ENCODE measurements at regions not wholly inside any gene's neighbourhood (a gene's known extent, or its start where the extent isn't known, plus 50 kb on each side); places are given as distances from the start of the nearest gene placed in this dataset.

DNA sequence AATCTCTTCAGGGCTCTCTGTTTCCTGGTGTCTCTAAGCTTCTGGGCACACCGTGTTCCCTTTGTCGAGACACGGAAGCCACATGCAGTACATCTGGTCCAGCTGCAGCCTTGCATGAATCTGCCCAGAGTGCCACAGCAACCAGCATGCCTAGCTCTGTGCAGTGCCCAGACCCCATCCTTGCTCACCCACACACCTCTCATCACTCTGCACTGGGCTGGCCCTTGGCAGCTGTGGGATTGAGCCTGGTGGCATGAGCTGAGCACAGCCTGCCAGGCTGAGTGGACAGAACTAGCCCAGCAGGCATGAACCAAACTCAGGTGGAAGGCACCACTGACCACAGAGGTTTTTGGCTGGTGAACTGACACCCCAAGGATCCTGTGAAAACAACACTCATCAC is 279.9 kb downstream of the ATXN7L3B start:
- no peak for TF ChIP-seq CTCF (IDR thresholded peaks at IDR 0.05; ENCODE audit: low read depth, low read length)
- TF ChIP-seq POLR2A (IDR thresholded peaks at IDR 0.05; ENCODE audit: extremely low read depth, insufficient read length), result no peak
- no peak for TF ChIP-seq MYC (IDR thresholded peaks at IDR 0.05; ENCODE audit: low read depth, low read length)
- TF ChIP-seq MAX (IDR thresholded peaks at IDR 0.05; ENCODE audit: low read depth, low read length), result no peak
- H3K4me3 ChIP-seq (ENCODE audit: low read depth, low read length), result no peak overlapping the region
- no peak for DNase-seq (ENCODE audit: low read depth)

GRCh38 chr12:74818412-74818811 is 280.8 kb downstream of the ATXN7L3B start:
- no peak for TF ChIP-seq POLR2A (IDR thresholded peaks at IDR 0.05; ENCODE audit: extremely low read depth, insufficient read length)
- TF ChIP-seq MAX (IDR thresholded peaks at IDR 0.05; ENCODE audit: low read depth, low read length), result no peak
- no peak for TF ChIP-seq MYC (IDR thresholded peaks at IDR 0.05; ENCODE audit: low read depth, low read length)
- no peak for TF ChIP-seq CTCF (IDR thresholded peaks at IDR 0.05; ENCODE audit: low read depth, low read length)

DNA sequence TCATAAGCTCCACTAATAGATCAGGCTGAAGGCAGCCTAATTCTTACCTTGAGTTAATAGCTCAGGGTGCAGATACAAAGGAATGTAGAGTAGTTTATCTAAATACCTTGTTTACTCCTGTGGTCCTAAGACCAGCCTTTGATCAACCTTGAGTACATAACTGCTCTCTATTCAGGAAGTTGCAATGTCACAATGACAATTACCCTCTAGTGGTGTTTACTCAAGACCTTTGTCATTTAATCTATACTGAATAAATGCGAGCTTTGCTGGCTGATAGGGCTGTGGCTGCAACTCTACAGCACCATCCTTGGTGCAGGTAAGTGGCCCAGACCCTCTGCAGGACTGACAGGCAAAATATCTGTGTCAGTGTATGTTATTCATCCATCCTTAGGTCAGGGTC is 282.7 kb downstream of the ATXN7L3B start:
- no peak overlapping the region for H3K4me3 ChIP-seq (ENCODE audit: low read depth, low read length)
- no peak for DNase-seq (ENCODE audit: low read depth)
- TF ChIP-seq MYC (IDR thresholded peaks at IDR 0.05; ENCODE audit: low read depth, low read length) (no peak), MAX (IDR thresholded peaks at IDR 0.05; ENCODE audit: low read depth, low read length) (no peak), CTCF (IDR thresholded peaks at IDR 0.05; ENCODE audit: low read depth, low read length) (no peak), POLR2A (IDR thresholded peaks at IDR 0.05; ENCODE audit: extremely low read depth, insufficient read length) (no peak)

More at GRCh38 chr12:74818412-74818811, 280.8 kb downstream of the ATXN7L3B start:
- no peak overlapping the region for H3K4me3 ChIP-seq (ENCODE audit: low read depth, low read length)
- no peak for DNase-seq (ENCODE audit: low read depth)

DNA sequence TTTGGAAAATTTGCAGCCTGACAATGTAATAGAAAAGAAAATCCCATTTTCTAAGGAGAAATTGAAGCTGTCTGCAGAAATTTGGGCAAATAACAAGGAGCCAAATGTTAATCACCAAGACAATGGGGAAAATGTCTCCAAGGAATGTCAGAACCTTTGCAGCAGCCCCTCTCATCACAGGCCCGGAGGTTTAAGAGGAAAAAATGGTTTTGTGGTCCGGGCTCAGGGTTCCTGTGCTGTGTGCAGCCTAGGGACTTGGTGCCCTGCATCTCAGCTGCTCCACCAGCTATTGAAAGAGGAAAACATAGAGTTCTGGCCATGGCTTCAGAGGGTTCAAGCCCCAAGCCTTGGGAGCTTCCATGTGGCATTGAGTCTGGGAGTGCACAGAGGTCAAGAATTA is 298.9 kb downstream of the ATXN7L3B start:
- TF ChIP-seq MAX (IDR thresholded peaks at IDR 0.05; ENCODE audit: low read depth, low read length) (no peak), CTCF (IDR thresholded peaks at IDR 0.05; ENCODE audit: low read depth, low read length) (no peak), MYC (IDR thresholded peaks at IDR 0.05; ENCODE audit: low read depth, low read length) (no peak), POLR2A (IDR thresholded peaks at IDR 0.05; ENCODE audit: extremely low read depth, insufficient read length) (no peak)
- no peak for DNase-seq (ENCODE audit: low read depth)

GRCh38 chr12:74846116-74846515 is 308.5 kb downstream of the ATXN7L3B start:
- no peak for DNase-seq (ENCODE audit: low read depth)
- no peak overlapping the region for H3K4me3 ChIP-seq (ENCODE audit: low read depth, low read length)
- TF ChIP-seq MYC (IDR thresholded peaks at IDR 0.05; ENCODE audit: low read depth, low read length) (no peak), POLR2A (IDR thresholded peaks at IDR 0.05; ENCODE audit: extremely low read depth, insufficient read length) (no peak), MAX (IDR thresholded peaks at IDR 0.05; ENCODE audit: low read depth, low read length) (no peak), CTCF (IDR thresholded peaks at IDR 0.05; ENCODE audit: low read depth, low read length) (no peak)

More for the DNA sequence above, 298.9 kb downstream of the ATXN7L3B start:
- H3K4me3 ChIP-seq (ENCODE audit: low read depth, low read length), result no peak overlapping the region

- TF ChIP-seq POLR2A (IDR thresholded peaks at IDR 0.05; ENCODE audit: extremely low read depth, insufficient read length) (no peak), CTCF (IDR thresholded peaks at IDR 0.05; ENCODE audit: low read depth, low read length) (no peak), MYC (IDR thresholded peaks at IDR 0.05; ENCODE audit: low read depth, low read length) (no peak), MAX (IDR thresholded peaks at IDR 0.05; ENCODE audit: low read depth, low read length) (no peak)
- H3K4me3 ChIP-seq (ENCODE audit: low read depth, low read length), result no peak overlapping the region
- no peak for DNase-seq (ENCODE audit: low read depth)
Measured at GRCh38 chr12:74847169-74847568, 309.5 kb downstream of the ATXN7L3B start.

Measured in NB4 (cell line).